GM12875 (cell line): ENCODE measurements at regions not wholly inside any gene's neighbourhood (a gene's known extent, or its start where the extent isn't known, plus 50 kb on each side); places are given as distances from the start of the nearest gene placed in this dataset.

Experiments
- H3K4me3 ChIP-seq: one replicate; pipeline ENCODE4 v1.5.1; 2011; ENCODE audit warnings: low read depth, low read length, control low read depth
- CTCF ChIP-seq: IDR thresholded peaks from 2 replicates; pipeline ENCODE4 v1.5.1; 2011; ENCODE audit warnings: low read depth, mild to moderate bottlenecking, control low read depth, inconsistent platforms, low read length, moderate library complexity, borderline replicate concordance; ENCODE audit not compliant: insufficient read depth

GRCh38 chr18:47737956-47738355 lies 192.5 kb downstream of the SMAD2 start:
- H3K4me3 ChIP-seq = no peak overlapping the region
- TF ChIP-seq CTCF = no peak

DNA sequence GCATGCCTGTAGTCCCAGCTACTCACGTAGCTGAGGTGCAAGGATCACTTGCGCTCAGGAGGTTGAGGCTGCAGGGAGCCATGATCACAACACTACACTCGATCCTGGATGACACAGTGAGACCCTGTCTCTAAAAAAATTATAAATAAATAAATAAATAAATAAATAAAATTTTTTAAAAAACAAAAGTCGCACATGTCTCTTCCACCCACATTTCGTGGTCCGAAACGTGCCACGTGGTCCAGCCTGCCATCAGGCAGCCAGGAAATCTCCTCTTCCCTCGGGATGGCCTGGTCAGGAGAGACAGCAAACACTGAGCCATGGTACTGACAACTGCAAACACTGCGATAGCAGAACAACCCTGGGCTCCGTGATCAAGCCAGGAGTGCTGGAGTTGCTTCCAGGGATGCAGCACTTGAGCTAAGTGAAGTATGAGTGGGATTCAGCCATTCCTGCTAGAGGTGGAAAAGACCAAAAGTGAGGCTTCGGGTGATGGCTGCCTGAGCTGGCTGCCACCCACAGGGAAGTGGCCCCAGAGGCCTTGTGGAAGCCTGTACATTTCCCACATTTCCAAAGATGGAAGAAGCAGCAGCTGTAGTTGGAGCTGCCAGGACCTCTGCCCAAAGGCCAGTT lies 193.1 kb downstream of the SMAD2 start:
- TF ChIP-seq CTCF = no peak
- H3K4me3 ChIP-seq = no peak overlapping the region

DNA sequence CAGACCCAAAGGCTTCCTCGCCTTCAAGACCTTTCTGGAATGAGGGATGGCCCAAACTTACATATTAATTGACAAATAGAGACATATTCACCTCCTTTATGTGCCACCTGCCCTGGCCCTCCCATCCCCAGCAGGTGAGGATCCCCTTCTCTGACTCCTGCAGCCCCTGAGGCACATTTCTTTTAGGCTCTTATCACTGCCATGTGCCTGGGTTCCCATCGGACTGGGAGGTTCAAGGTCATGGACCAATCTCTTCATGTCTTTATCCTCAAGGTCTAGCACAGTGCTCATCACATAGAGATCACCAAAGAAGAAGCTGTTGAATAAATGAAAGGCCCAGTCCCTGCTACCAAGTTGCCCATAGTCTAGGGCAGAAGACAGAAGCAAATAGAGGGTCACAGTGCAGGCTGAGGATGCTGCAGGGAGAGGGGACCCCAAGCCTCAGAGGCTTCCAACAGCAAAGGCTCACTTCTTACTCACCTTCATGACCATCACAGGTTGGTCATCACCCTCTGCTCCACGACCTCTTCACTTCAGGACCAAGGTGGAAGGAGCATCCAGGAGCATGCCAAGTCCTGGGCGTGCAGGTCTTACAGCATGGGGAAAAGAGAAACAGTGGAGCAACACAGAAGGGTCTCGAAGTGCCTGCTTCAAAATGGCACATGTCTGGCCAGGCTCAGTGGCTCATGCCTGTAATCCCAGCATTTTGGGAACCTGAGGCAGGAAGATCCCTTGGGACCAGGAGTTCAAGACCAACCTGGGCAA lies 193.9 kb downstream of the SMAD2 start:
- no peak overlapping the region for H3K4me3 ChIP-seq
- no peak for TF ChIP-seq CTCF

- H3K4me3 ChIP-seq = no peak overlapping the region
- TF ChIP-seq CTCF = no peak
These were observed 195.3 kb downstream of the SMAD2 start for GRCh38 chr18:47735041-47735702.

DNA sequence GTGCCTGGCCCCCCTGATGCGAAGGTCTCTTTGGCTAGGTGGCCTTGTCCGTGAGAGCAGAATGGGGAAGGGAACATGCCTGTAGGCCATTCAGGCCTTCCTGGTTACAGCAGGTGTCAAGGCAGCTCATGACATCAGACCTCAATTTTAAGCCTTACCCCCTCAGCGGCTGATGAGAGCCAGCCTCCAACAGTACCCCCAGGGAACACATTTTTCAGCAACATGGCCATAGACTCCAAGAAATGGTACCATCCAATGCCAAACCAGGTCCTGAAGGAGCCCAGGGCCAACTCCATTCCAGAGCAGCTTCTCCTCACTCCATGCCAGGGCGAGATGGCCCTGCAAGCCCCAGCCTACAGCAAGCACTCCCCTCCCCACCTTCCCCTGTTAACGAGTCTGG lies 199.2 kb downstream of the SMAD2 start:
- H3K4me3 ChIP-seq = no peak overlapping the region
- TF ChIP-seq CTCF = no peak

DNA sequence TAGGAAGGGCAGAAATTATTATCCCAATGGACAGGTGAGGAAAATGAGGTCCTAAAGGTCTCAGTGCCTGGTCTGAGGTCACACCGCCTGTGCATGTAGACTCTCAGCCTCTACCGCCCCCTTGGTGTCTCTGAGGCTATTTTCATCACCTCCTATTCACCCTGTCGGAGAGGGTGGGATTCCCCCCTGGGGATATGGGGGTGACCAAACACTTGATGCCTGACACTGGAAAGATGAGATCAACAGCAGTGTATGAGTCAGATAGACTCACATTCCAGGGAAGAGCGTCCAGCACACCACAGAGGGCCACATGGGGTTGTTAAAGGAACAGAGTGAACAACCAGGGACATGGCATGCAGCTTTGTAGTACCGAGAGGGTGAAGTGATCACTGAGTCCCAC lies 199.7 kb downstream of the SMAD2 start:
- no peak for TF ChIP-seq CTCF
- H3K4me3 ChIP-seq = no peak overlapping the region
